ENCODE measurements at regions not wholly inside any gene's neighbourhood (a gene's known extent, or its start where the extent isn't known, plus 50 kb on each side); places are given as distances from the start of the nearest gene placed in this dataset.

DNA sequence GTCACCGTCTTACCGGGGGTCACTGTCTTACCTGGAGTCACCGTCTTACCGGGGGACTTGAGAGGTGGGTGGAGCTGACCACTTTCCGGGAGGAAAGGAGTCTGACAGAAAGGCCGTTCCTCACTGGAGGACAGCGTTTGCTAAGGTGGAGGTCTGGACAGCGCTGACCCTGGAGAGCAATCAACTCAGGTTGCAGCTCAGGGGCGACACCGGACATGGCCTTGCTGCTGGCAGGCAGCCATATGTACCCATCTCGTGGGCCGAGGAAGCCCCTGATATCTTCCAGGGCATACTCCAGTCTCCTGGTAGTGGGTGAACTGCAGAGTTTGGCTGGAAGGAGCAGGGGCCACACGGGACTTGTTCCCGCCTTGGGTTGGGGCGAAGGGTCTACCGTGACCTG lies 234.6 kb upstream of the MYT1L start:
- TF ChIP-seq, protein P1, sequence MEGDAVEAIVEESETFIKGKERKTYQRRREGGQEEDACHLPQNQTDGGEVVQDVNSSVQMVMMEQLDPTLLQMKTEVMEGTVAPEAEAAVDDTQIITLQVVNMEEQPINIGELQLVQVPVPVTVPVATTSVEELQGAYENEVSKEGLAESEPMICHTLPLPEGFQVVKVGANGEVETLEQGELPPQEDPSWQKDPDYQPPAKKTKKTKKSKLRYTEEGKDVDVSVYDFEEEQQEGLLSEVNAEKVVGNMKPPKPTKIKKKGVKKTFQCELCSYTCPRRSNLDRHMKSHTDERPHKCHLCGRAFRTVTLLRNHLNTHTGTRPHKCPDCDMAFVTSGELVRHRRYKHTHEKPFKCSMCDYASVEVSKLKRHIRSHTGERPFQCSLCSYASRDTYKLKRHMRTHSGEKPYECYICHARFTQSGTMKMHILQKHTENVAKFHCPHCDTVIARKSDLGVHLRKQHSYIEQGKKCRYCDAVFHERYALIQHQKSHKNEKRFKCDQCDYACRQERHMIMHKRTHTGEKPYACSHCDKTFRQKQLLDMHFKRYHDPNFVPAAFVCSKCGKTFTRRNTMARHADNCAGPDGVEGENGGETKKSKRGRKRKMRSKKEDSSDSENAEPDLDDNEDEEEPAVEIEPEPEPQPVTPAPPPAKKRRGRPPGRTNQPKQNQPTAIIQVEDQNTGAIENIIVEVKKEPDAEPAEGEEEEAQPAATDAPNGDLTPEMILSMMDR (IDR thresholded peaks at IDR 0.05) = no peak
- TF ChIP-seq POLR2AphosphoS5 (IDR thresholded peaks at IDR 0.05; ENCODE audit: low read depth, low read length) (no peak), SMC3 (IDR thresholded peaks at IDR 0.05; ENCODE audit: low read depth, low read length) (no peak), CHD2 (IDR thresholded peaks at IDR 0.05; ENCODE audit: low read length, partially characterized antibody) (no peak), NRF1 (IDR thresholded peaks at IDR 0.05; ENCODE audit: low read depth, low read length) (no peak)
- TF ChIP-seq, protein P2, sequence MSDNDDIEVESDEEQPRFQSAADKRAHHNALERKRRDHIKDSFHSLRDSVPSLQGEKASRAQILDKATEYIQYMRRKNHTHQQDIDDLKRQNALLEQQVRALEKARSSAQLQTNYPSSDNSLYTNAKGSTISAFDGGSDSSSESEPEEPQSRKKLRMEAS (IDR thresholded peaks at IDR 0.05; ENCODE audit: low read depth) = no peak
